ENCODE measurements at regions not wholly inside any gene's neighbourhood (a gene's known extent, or its start where the extent isn't known, plus 50 kb on each side); places are given as distances from the start of the nearest gene placed in this dataset.

GRCh38 chr1:232221802-232222499 is 408.0 kb downstream of the SIPA1L2 start:
- intact Hi-C loops (cut with DNase I), result no loop called here
- no peak for DNase-seq
- ATAC-seq, result peak in 1 of 2 donors; percentile 83

- DNase-seq, result peak; percentile 17
- intact Hi-C loops (cut with DNase I), result no loop called here
- peak; percentile 65 to 79 for ATAC-seq
These were observed 410.7 kb downstream of the SIPA1L2 start for GRCh38 chr1:232218955-232219865.

GRCh38 chr1:232213928-232214327 is 416.0 kb downstream of the SIPA1L2 start:
- no peak for ATAC-seq
- DNase-seq, result no peak
- intact Hi-C loops (cut with DNase I), result no loop called here

DNA sequence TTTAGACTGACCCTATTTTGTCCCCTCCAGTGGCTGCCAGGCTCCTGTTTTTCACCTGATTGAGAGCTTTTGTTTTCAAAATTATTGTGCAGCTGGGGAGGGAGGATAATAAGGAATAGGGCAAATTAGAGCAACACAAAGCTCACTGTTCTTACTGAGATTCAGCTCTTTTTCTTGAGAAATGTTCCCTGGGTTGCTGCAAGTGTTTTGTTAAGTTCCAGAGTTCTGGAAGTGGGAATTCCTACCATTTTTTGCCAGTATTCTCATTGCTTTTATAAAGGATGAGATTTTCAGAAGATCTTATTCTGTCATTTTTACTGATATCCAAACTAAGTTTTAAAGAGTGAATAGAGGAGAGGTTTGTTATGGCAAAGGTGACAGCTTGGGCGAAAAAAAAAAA is 417.7 kb downstream of the SIPA1L2 start:
- DNase-seq (no peak), ATAC-seq (no peak)
- intact Hi-C loops (cut with DNase I), result no loop called here

- DNase-seq, result no peak
- ATAC-seq, result no peak
- intact Hi-C loops (cut with DNase I), result no loop called here
These were observed 418.8 kb downstream of the SIPA1L2 start for GRCh38 chr1:232211149-232211548.

DNA sequence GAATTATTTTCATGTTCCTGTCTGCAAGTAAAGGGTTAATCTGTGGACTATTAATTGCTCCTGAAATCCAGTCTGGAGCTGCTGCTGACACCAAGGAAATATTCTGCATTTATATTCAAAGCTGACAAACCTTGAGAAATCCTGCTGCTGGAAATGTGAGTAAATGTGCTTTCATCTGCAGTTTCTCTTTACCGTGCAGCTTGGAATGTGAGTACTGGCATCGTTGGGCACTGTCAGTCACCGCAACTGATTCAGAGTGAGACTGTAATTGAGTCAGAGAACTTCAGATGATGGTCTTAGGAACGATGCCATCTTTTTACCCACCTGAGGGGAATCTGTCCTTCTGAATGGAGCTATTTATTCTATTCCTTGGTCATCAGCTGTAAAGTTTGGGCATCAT is 420.6 kb downstream of the SIPA1L2 start:
- ATAC-seq (no peak), DNase-seq (no peak)
- intact Hi-C loops (cut with DNase I), result no loop called here

DNA sequence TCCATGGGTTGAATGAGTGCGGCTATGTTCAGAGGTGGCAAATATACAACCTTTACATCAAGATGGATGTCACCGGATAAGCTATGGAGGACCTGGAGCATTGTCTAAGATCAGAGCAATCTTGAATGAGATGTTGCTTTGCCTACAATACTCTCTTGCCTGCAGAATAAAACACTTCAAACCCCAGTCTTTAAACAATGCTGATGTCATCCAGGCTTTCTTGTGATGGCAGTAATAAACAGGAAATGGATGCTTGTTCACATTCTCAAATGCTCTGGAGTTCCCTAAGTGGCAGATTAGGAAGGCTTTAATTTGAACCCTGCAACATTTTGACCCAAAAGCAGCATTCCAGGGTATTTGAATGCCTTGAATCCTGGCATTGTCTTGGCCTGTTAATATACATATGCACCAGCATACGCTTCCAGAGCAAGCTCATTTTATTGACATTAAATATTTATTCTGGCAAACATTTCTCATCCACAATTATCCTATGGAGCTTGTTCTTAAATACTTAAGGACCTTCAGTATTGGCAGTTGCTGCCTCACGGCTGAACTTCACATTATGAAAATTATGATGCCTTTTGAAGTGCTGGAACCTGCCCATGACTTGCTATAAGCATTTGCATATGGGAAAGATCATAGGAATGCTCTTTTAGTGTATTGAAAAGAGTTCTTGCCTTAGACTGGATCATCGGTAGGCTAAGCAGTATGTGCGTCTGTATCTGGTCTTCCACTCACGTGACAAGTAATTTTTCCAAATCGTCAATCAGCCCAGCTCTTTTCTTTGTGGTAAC is 422.7 kb downstream of the SIPA1L2 start:
- no peak for ATAC-seq
- DNase-seq, result no peak
- intact Hi-C loops (cut with DNase I), result no loop called here

GRCh38 chr1:232204269-232204668 is 425.7 kb downstream of the SIPA1L2 start:
- DNase-seq, result no peak
- no peak for ATAC-seq
- intact Hi-C loops (cut with DNase I), result no loop called here

- no peak for ATAC-seq
- intact Hi-C loops (cut with DNase I), result no loop called here
These were observed 428.9 kb downstream of the SIPA1L2 start for GRCh38 chr1:232201024-232201423.

GRCh38 chr1:232196042-232196441 is 433.9 kb downstream of the SIPA1L2 start:
- ATAC-seq, result no peak
- DNase-seq, result no peak
- intact Hi-C loops (cut with DNase I), result no loop called here

More at GRCh38 chr1:232201024-232201423, 428.9 kb downstream of the SIPA1L2 start:
- DNase-seq, result no peak

GRCh38 chr1:232194424-232194823 is 435.5 kb downstream of the SIPA1L2 start:
- ATAC-seq (no peak), DNase-seq (no peak)
- intact Hi-C loops (cut with DNase I), result no loop called here

GRCh38 chr1:232193451-232193783 is 436.5 kb downstream of the SIPA1L2 start:
- intact Hi-C loops (cut with DNase I), result no loop called here
- ATAC-seq, result no peak
- DNase-seq, result no peak

GRCh38 chr1:232192781-232193450 is 437.0 kb downstream of the SIPA1L2 start:
- no peak for DNase-seq
- no peak for ATAC-seq
- intact Hi-C loops (cut with DNase I), result no loop called here

- intact Hi-C loops (cut with DNase I), result no loop called here
- ATAC-seq, result no peak
- no peak for DNase-seq
These were observed 438.4 kb downstream of the SIPA1L2 start for GRCh38 chr1:232191560-232191959.

DNA sequence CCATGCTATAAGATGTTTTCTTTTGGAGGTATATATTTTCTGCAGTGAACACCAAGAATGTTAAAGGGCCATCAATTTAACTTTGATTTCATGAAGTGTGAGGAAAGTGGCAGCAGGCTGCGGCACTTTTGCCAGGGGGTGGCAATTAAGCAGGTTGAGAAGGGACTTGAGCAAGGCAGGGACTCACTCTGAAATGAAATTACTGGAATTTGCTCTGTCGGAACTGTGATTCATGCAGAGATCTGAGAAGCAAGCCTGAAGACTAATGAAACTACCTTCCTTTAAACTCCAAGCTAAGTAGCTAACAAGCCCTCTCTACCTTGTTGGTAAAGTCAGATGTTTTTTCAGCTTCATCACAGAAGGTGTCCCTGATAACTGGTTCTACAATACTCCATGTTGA is 441.6 kb downstream of the SIPA1L2 start:
- no peak for ATAC-seq
- no peak for DNase-seq
- intact Hi-C loops (cut with DNase I), result no loop called here

DNA sequence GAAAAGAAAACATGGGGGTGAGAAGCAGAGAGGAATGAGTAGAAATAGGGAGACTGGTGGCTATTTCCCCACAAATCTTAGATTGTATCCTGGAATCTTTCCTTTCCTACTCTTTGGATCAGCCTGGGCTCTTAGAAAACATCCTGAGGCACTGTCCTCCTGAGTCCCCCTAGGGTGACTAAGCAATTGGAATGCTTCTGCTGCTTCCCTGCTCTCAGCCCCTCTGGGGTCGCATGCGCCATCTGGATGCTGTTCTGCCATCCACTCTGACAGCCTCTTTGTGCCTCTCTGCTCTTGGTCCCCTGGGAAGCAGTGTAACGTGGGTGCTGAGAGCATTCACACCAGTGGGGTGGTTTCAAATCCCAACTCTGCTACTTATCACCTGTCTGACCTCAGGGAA is 443.0 kb downstream of the SIPA1L2 start:
- ATAC-seq, result no peak
- no peak for DNase-seq
- intact Hi-C loops (cut with DNase I), result no loop called here

DNA sequence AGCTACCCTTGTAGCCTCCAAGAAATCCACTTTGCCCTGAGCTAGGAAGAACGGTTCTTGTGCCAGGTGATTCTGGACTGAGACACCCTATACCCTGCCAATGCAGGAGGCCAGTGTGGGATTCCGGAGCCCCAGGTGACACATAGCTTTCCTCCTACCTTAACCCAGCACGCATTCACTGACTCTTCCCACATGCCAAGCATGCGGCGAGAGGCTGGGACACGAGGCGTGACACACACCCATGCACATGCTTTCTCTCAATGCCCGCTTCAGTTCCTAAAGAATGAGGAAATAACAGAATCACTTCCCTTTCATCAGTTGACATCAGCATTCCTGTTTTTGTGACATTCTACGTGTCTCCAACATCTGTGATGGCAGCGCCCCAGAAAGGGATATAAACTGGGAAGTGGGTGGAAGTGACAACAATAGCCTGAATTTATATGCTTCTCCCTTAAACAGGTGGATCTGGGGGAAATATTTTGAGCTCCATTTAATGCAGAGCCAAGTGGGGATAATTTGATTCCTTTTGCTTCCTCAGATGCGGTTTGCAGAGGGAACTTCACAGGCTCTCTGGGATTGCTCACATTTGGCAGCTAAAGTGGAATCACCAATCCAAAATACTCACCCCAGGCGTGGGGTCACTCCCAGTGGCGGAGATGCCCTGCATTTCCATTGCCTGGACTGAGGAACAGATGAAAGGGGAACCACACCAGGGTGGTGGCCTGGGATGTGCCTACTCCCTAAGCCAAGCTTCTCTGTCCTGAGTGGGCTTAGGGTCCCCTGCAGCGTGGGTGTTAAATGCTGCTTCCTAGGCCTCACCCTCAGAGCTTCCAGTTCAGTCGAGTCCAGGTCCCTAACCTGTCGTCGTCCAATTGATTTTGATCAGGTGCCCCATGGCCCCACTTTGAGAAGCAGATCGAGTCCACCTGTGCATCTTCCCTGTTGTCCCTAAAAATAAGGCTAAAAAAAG is 445.1 kb downstream of the SIPA1L2 start:
- intact Hi-C loops (cut with DNase I), result no loop called here
- ATAC-seq, result no peak
- no peak for DNase-seq

GRCh38 chr1:232183802-232184201 is 446.1 kb downstream of the SIPA1L2 start:
- ATAC-seq (no peak), DNase-seq (no peak)
- intact Hi-C loops (cut with DNase I), result no loop called here

Data from left cardiac atrium (tissue), 4 donors.